A673 (cell line): ENCODE measurements at regions not wholly inside any gene's neighbourhood (a gene's known extent, or its start where the extent isn't known, plus 50 kb on each side); places are given as distances from the start of the nearest gene placed in this dataset.

ENCODE experiments used
- CTCF ChIP-seq: fragments of 300-800, 200-600 bp; sonication (generic); conservative IDR thresholded peaks from 2 replicates; pipeline ENCODE4 v1.5.1; 2017; ENCODE audit warnings: low read depth, mild to moderate bottlenecking, antibody characterized with exemption, low read length, moderate library complexity, mixed read lengths
- EZH2 ChIP-seq: fragments of 200-600 bp; sonication (generic); IDR thresholded peaks from 2 replicates; pipeline ENCODE4 v1.6.1; 2017; ENCODE audit warnings: borderline replicate concordance, low read depth, mild to moderate bottlenecking, mixed read lengths, antibody characterized with exemption, low read length; ENCODE audit not compliant: poor library complexity, severe bottlenecking

DNA sequence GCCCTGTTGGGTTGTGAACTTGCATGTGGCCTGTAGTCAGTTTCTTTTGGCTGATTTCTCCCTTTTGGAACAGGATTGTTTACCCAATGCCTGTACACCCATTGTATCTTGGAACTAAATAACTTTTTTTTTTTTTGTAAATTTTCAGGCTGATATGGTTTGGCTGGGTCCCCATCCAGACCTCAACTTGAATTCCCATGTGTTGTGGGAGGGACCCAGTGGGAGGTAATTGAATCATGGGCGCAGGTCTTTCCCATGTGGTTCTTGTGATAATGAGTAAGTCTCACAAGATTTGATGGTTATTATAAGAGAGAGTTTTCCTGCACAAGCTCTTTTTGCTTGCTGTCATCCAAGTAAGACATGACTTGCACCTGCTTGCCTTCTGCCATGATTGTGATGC lies 253.8 kb upstream of the GBE1 start:
- TF ChIP-seq CTCF (no peak), EZH2 (no peak)
